Neural cell (in vitro differentiated cells): ENCODE measurements at regions not wholly inside any gene's neighbourhood (a gene's known extent, or its start where the extent isn't known, plus 50 kb on each side); places are given as distances from the start of the nearest gene placed in this dataset.

Experiments
- EP300 ChIP-seq: fragments of 450-650 bp; conservative IDR thresholded peaks from 2 replicates; pipeline ENCODE4 v1.6.1; 2014; ENCODE audit warnings: antibody characterized with exemption, mild to moderate bottlenecking, moderate library complexity; ENCODE audit not compliant: poor library complexity, severe bottlenecking
- EZH2 ChIP-seq: fragments of 200-600, 300-800 bp; shearing (Covaris generic), sonication (generic); IDR thresholded peaks from 2 replicates; pipeline ENCODE4 v1.6.1; 2014; ENCODE audit warnings: antibody characterized with exemption, low read length, borderline replicate concordance, mild to moderate bottlenecking; ENCODE audit not compliant: insufficient read depth, poor library complexity, severe bottlenecking
- POLR2AphosphoS5 ChIP-seq: IDR thresholded peaks from 2 replicates; pipeline ENCODE4 v1.6.1; 2012
- TF ChIP-seq, protein P1 (sequence below): fragments of 450-650 bp; IDR thresholded peaks from 2 replicates; pipeline ENCODE4 v1.5.1; 2014; ENCODE audit warnings: antibody characterized with exemption, mild to moderate bottlenecking, moderate library complexity; ENCODE audit not compliant: poor library complexity, severe bottlenecking
- TF ChIP-seq, protein P2 (sequence below): IDR thresholded peaks from 2 replicates; pipeline ENCODE4 v1.6.1; 2012; ENCODE audit warnings: borderline replicate concordance

DNA sequence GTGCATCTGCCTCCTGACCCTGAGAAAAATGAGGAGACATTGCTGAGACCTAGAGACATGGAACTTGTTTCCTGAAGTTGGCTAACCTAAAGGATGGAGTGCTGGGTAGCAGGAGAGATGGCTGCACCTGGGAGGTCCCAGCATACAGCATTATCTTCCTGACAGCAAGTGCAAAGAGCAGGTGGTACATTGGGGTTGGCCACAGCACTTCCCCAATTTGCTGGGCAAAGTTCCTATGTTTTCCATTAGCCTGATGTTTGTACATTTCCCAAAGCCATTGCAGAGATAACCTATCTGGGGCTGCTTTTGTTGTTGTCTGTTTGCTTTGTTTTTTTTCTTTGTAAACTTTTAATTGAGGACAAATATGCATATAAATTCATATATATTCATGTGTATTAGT, 296.7 kb downstream of the HRH4 start:
- TF ChIP-seq, protein P1, sequence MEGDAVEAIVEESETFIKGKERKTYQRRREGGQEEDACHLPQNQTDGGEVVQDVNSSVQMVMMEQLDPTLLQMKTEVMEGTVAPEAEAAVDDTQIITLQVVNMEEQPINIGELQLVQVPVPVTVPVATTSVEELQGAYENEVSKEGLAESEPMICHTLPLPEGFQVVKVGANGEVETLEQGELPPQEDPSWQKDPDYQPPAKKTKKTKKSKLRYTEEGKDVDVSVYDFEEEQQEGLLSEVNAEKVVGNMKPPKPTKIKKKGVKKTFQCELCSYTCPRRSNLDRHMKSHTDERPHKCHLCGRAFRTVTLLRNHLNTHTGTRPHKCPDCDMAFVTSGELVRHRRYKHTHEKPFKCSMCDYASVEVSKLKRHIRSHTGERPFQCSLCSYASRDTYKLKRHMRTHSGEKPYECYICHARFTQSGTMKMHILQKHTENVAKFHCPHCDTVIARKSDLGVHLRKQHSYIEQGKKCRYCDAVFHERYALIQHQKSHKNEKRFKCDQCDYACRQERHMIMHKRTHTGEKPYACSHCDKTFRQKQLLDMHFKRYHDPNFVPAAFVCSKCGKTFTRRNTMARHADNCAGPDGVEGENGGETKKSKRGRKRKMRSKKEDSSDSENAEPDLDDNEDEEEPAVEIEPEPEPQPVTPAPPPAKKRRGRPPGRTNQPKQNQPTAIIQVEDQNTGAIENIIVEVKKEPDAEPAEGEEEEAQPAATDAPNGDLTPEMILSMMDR = no peak
- TF ChIP-seq, protein P2, sequence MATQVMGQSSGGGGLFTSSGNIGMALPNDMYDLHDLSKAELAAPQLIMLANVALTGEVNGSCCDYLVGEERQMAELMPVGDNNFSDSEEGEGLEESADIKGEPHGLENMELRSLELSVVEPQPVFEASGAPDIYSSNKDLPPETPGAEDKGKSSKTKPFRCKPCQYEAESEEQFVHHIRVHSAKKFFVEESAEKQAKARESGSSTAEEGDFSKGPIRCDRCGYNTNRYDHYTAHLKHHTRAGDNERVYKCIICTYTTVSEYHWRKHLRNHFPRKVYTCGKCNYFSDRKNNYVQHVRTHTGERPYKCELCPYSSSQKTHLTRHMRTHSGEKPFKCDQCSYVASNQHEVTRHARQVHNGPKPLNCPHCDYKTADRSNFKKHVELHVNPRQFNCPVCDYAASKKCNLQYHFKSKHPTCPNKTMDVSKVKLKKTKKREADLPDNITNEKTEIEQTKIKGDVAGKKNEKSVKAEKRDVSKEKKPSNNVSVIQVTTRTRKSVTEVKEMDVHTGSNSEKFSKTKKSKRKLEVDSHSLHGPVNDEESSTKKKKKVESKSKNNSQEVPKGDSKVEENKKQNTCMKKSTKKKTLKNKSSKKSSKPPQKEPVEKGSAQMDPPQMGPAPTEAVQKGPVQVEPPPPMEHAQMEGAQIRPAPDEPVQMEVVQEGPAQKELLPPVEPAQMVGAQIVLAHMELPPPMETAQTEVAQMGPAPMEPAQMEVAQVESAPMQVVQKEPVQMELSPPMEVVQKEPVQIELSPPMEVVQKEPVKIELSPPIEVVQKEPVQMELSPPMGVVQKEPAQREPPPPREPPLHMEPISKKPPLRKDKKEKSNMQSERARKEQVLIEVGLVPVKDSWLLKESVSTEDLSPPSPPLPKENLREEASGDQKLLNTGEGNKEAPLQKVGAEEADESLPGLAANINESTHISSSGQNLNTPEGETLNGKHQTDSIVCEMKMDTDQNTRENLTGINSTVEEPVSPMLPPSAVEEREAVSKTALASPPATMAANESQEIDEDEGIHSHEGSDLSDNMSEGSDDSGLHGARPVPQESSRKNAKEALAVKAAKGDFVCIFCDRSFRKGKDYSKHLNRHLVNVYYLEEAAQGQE = no peak
- no peak for TF ChIP-seq EP300
- no peak for TF ChIP-seq POLR2AphosphoS5
- no peak for TF ChIP-seq EZH2
